Right hindlimb (tissue), 1 donor: ENCODE measurements at regions not wholly inside any gene's neighbourhood (a gene's known extent, or its start where the extent isn't known, plus 50 kb on each side); places are given as distances from the start of the nearest gene placed in this dataset.

Source experiments
- DNase-seq: peaks from one replicate; pipeline ENCODE4 v3.0.0-alpha.2; 2018

DNA sequence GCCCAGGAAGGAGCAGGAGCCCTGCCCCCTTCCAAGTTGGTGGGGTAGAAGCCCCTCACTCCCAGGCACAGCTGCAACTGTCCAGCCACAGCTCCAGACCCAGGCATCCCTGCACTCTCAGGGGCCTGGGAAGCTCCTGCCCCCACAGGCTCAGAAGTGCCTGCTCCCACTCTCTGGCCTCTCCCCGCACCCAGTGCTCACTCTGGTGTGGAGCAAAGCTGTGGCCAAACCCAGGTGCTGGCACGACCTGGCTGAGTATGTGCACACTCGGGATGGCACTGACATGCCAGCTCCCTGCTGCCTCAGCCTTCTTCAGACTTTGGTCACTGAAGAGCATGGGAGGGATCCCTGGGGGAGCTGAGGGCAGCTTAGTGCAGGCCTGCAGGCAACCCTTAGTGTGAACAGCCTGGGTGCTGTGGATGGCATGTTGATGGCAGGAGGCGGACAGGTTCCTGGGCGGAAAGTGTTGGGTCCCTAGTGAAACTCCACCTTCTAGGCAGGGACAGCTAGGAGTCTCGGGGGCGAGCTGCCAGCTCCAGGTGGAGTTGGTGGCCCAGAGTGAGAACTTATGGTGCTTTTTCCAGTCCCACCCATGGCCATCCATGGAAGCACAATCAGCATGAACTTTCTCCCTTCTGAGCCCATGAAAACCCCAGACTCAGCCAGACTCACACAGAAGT is 489.2 kb upstream of the ROBO2 start:
- DNase-seq: no peak

DNA sequence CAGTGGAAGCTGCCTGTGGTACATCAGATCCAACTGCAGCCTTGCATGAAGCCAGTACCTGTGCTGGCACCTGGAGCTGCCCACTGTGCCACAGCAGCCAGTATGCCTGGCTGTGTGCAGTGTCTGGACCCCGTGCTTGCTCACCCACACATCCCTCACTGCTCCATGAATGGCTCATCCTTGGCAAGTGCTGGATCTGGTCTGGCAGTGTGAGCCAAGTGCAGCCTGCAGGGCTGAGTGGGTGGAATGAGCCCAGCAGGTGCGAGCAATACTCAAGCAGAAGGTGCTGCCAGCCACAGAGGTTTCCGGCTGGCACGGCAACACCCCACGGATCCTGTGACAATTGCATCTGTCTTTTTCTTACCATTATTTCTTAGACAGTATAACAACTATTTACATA is 488.2 kb upstream of the ROBO2 start:
- no peak for DNase-seq

DNA sequence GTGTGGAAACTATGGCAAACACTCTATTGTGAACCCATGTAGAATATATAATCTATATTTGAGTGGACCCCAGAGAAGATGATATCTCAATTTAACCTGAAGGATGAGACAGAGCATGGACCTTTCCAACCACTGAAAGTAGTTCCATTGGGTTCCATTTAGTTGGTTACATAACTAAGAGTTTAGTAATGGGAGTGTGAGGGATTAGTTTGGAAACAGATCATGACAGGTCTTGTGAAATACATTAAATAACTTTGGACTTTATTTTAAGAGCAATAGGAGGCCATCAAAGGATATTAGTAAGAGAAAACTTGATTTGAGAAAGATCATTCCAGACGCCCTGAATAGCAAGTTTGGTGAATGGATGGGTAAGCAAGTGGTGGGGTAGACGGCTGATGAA is 487.2 kb upstream of the ROBO2 start:
- DNase-seq: no peak

DNA sequence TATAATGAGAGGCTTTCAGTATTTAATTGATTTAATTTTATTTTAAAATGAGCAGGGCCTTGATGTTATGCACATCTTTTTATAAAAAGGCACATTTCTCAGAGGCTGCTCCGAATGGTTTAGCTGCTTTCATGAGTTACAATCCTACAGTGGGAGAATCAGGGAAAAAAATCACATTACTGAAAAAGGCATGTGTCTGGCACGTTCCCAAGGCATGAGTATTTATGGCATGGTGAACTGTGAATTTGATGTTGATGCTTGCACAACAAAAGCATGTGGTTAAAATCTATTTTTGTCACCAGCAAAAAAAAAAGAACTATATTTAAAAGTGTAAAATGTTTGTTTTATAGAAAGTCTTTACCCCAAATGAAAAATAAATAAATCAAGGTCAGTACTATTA is 485.2 kb upstream of the ROBO2 start:
- DNase-seq: no peak

DNA sequence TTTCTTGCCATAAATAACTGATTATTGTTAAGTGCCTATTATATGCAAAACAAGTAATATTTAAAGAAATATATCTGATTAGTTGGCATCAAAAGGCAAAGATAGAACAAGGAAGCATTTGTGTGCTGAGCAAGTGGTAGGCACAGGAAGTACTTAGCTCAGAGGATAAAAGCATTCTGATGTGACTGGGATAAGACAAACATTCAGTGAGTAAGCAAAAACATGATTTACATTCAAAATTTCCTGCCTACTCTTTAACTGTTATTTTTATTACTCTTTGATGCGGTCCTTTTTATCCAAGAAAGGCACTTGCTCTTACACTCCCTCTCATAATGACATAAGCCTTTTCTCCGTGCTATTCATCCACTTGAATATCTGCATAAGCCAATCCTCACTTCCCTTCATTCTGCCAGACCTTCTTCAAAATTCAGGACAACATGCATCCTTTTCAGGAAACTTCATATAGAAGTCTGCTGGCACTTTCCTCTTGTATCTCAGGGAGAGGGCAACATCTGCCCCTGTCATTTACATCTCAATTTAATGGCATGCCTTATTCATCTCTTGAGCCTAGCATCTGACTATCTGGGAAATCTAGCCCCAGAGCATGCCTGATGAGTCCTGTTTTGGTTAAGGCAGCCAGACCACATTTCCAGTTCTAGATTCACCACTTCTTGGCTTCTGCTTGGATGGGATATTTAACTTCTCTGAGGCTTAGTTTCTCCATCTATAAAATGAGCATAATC is 478.2 kb upstream of the ROBO2 start:
- no peak for DNase-seq

DNA sequence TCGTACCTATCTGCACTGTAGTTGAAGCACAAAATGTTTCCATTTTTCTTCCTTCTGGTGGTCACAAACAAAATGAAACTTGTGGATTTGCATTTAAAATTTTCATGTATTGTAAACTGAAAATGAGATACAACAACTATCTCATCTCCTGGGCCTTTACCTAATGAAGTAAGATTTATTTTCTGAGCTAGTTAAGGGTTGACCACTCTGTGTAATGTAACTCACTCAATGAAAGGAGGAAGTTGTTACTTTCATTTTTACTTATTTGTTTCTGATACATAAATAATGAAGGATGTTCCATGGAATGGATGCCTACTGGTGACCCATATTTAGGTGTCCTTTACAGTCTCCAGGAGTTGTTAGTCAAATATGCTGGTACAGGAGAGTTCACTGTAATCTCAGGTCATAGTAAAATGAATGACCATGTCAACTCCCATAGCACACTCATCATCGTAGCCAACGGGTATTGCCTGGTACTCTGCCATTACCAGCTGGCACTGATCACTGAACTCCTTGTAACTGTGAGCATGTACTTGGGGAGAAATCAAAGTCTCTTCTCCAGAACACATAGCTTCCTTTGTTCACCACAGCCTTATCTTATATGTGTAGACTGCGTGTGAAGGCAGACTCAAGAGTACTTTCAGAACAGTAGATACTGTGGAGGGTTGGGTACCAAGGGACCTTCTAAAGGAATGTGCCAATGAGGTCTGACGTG is 474.2 kb upstream of the ROBO2 start:
- DNase-seq: no peak

DNA sequence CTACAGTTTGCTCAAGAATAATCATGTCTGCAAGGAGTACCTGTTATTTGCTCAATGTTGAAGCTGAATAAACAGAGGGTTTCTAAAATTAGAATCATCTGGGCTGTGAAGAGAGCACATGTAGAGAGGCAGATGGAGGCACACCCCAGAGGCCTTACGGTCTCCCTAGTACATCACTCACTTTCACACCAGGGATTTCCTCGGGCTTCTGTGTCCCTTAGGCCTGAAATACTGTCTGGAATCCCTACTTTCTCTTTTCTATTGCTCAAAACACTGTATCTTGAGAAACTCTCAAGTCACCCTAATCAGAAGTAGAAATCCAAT is 473.7 kb upstream of the ROBO2 start:
- no peak for DNase-seq

DNA sequence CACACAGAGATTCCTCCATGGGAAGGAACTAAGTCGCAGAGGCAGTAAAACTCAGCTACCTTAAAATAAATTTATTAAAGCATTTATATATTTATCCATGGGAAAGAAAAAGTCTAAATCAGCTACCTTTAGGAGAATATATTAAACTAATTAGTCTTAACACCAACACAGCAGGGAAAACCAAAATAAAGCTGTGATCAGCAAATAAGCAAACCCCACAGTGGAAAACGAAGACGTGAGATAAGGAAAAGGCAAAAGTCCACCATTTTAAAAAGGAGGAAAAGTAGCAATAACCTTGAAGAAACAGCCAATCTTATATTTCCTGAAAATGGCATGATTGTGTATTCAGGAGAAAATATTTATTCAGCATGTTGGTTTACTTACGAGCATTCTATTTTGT is 473.0 kb upstream of the ROBO2 start:
- no peak for DNase-seq

DNA sequence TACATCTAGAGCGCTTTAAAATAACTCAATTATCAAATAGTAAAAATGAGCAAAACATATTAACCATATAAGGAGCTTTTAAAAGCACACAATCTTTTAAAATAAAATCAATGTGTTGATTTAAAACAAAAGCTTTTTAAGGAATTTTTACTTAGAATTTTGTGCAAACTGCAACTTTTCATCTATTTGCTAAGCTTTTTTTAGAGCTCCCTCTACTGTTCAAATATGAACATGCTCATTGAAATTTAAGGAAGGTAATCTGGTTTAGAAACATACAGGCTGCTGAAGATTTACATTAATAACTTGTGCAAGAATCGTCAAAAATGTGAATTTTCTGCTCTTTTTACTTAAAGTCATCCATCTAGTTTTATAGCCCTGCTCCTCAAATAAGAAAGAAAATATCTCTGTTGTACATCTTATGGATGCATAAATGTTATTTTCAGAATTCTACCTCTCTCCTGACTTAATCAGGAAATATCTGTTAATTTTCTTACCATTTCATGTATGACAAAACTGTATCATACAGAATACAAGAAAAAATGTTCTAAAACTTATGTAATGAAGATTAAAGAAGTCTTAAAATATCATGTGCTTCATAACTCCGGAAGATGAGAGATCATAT is 469.4 kb upstream of the ROBO2 start:
- no peak for DNase-seq

DNA sequence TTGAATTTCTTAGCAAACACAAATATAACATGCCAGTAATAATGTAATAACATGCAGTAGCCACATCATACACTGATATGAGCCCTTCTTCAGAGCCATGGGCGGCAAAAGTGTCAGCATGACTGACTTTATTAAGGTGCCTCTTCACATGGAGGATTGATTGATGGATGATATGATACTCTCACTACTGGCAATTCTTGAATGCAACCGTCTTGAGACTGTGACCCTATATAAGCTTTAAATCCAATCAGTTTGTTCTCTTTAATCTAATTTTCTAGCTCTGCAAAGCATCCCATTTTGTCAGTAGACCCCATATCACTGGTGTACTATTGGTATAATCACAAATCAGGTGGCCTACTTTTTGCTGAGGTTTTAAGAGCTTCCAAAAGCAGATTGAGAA is 463.7 kb upstream of the ROBO2 start:
- DNase-seq: no peak

DNA sequence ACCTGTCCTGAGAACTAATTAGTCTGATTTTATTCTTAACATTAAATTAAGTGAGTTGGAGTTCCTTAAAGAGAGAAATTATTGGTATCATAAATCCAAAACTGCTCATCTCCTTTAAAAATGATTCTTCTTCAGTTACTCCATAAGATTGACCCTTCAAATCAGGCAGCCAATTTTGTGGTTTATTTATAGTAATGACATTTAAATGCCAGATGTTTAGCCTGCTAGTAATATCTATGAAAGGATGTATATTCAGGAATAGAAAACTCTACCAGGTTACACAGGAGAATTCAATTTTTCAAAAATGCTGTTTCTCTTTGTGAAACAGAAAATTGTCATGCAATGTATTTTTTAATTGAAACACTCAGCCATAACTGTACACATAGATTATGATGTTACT is 457.8 kb upstream of the ROBO2 start:
- no peak for DNase-seq

DNA sequence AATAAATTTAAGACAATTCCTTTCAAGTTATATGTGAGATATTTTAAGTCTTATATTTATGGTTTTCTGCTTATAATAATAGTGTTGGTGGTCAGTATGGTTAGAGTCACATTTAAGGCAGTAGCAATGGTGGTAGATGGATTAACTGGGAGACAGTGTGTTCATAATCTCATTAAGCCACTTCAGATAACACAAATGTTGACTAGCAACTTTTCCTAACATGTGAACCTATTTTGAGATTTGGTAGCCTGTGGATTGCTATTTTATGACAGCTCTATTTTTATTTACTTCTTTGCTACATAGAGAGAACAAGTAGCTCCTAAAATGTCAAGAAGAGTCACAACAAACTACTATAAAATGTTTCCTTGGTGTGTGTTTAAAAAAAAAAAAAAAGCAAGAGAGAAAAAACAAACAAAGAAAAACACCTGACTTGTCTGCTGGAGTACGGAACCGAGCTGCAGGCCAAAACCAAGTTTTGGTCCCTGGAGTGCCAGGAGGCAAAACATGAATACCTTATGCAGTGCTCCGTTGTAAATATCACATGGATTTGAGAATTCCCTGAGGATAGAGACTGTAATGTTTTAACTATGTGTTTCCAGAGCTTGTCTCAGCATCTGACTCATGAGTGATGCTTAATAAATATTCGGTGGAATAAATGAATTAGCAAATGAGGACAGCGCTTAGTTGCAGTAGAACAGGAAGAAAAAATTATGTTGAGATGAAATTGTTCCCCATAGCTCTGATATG is 457.1 kb upstream of the ROBO2 start:
- DNase-seq: no peak

DNA sequence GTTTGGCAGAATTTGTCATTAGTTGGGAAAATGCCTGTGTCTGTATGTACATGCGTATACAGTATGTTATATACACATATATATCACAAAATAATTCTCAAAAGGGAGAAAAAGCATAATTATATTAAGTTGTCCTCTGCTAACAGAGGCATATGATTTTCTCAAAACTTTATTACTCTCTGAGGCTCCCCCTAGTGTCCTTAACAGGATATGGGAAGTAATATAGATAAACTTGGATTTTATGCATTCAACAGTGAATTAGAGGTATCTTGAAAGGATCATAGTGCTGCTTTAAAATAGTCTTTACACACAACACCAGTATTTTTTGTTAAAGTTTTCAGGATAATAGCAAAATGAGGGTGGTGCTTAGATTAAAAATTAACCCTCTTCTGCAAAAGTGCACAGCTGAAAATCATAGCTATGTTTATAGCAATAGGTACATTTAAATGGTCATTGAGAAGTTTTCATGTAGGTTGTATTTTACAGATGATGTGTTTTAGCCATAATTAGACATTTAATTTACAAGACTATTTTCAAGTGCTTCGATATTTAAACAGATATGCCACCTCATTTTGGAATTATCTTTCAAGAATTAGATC is 454.0 kb upstream of the ROBO2 start:
- no peak for DNase-seq

DNA sequence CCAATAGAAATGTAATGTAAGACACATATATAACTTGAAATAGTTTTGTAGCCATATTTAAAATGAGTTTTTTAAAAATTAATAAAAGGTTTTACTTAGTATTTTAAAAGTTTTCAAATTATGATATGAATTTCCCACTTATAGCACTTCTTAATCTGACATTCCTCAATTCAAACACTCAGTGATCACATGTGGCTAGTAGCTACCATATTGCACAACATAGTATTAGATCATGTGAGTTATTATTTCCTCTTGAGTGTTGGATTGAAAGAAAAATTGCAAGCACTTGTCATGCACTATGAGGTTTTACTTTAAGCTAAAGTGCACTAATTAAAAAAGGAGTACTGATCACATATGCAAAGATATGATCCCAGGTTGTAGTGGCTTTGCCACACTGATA is 453.4 kb upstream of the ROBO2 start:
- no peak for DNase-seq

DNA sequence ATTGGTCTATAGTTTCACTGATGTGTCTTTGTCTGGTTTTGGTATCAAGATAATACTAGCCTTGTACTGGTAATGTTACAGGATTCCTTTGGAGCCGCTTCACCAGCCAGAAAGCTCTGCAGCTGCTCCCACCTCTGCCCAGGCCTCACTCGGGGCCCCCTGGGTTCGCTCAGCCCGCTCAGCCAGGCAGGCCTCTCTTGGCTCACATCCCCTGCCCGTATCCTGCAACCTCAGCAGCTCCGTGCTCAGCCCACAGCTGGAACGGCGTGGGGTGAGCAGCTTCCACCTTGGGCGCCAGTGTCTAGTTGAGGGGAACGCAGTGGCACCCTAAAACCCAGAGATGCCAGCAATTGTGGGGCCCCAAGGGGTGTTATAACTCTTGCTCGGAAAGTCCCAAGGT is 429.7 kb upstream of the ROBO2 start:
- no peak for DNase-seq

DNA sequence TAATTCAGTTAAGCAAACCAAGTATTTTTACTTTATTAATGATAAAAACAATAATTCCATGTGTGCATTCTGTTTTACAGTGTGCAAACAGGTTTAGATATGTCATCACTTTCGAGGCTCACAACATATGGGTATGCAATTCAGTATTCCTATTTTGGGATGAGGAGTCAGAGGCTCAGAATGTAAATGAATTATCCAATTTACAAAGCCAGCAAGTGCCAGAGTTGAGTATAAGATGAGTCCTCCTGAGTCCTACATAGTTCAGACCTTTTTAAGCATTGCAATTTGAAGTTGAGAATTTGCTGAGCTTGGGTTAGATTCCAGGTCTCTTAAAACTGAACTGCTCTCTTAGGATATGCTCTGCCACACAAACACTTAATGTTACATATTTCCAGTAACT is 424.2 kb upstream of the ROBO2 start:
- DNase-seq: no peak

DNA sequence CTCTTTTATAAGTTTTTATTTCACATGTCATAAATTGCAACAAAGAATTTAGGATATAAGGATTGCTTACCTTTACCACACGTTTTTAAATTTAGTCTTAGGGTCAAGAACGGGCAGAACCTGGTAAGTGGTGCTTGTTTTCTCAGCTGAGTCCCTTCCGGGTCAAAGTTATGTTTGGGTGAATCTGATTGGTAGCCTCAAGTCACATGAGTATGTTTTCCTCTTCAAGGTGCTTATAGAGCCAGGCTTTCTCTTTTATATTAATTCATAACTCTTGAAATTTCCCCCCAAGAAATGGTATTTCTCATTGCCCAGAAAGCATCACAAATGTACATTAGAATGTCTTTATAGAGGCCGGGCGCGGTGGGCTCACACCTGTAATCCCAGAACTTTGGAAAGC is 415.7 kb upstream of the ROBO2 start:
- DNase-seq: no peak

DNA sequence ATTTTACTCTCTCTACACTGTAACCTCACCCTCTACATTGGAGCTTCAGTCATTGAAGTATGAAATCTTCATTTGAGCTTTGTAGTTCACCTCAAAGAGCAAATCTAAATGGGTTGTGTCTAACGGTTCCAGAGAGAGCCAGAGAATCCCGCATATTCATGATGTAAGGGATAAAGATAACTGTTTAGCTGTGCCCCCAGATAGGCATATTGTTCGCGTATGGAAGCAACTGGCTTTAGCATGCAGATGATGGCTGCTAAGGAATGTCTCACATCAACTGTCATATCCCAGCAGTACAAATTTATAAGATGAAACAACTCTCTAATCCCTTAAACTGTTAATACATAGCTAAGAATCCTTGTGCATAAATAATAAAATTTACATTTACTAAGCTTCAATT is 412.7 kb upstream of the ROBO2 start:
- DNase-seq: no peak

DNA sequence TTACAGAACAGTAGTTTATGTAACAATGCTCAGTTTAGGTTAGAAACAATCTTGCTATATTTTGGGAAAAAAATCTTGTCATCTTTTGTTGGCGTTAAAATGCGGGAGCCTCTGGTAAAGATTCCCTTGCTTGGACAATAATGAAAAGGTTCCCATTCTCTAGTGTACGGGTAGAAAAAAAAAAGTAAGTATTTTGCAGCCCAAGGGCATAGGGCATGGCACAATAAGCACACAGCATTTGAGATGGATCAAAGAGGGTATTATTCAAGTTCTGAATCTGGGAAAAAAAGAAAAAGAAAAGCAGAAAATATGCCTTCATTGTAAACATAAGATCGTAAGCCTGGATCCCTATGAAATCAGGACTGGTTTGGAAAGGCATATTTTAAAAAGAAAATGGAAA is 408.6 kb upstream of the ROBO2 start:
- no peak for DNase-seq

DNA sequence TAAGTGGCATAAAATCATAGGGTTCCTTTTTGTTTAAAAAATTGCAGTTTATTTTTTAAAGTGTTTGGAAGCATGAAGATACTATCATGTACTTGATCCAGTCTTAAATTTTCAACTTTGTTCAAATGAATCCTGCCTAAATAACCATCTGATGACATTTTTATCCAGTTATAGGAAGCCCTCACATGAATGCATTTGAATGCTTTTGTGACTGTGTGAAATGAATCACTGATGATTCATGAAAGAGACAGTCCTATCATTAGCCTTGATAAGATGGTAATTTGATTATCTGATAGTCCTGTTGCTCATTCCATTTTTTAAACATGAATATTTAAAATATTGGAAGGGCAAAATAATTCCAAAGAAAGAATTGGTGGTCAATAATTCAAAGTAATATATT is 401.9 kb upstream of the ROBO2 start:
- no peak for DNase-seq

DNA sequence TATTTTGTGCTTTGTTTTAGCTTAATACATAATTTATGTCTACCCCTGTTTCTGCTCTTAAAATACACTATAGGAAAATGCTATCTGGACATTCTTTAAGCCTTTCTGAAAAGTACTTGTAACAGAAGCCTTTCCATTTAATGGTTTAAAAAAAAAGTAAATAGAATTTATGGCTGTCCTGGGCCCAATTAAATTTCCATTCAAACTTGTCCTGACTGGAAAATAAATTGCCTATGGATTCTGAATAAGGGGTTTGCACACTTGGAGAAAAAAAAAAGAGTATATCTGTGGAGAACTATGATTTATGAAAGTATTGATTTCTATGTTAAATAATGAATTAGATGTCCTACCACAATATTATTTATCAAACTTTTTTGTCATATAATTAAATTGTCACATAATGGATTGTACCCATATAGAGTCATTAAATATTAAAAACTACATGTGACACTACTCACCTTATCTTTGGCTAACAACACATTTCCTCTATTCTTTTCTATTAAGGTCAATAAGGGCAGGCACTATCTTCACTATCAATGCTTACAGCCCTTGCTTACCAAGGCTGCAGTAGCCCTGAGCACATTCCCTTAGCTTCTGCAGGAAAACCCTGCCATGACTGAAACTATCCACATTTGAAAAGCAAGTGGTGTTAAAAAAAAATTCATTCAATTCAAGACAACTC is 396.1 kb upstream of the ROBO2 start:
- DNase-seq: no peak

DNA sequence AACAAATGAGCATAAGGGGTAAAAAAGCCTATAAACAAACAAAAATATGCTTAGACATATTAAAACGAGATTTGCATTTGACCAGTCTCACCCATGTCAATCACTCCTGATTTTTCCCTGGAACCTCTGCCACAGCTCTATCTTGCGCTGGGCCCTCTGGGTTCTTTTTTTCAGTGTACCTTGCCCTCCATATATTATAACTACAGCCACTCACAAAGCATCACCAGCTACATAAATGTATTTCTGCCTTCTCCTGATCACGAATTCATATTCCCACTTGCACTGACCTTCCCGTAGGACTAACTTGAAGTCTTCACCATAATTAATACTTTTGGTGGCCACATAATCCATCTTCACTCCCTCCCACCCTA is 395.6 kb upstream of the ROBO2 start:
- DNase-seq: no peak
